ENCODE measurements at regions not wholly inside any gene's neighbourhood (a gene's known extent, or its start where the extent isn't known, plus 50 kb on each side); places are given as distances from the start of the nearest gene placed in this dataset.
A peak's percentile ranks its signal among the peaks of the same experiment; 100 is the strongest.
"Not testable (repeated sequence)": the region's sequence is repeated elsewhere in the genome, so short reads cannot be mapped to it uniquely, and the experiment has no call there.

GRCh38 chr1:83239568-83239967, 759.4 kb downstream of the TTLL7 start:
- POLR2A ChIA-PET; H3K27me3 Mint-ChIP-seq (ENCODE audit: low read depth); H3K36me3 Mint-ChIP-seq; CTCF ChIA-PET; H3K9me3 Mint-ChIP-seq; H3K4me3 Mint-ChIP-seq; H3K27ac Mint-ChIP-seq; H3K4me1 Mint-ChIP-seq; DNase-seq (ENCODE audit: low spot score); ATAC-seq: not testable (repeated sequence)
- TF ChIP-seq HMGA2 (CRISPR knock-in tag; IDR thresholded peaks at IDR 0.05) = peak; percentile 92

GRCh38 chr1:83238654-83239053, 760.3 kb downstream of the TTLL7 start:
- H3K9me3 Mint-ChIP-seq; POLR2A ChIA-PET; H3K4me3 Mint-ChIP-seq; H3K27me3 Mint-ChIP-seq (ENCODE audit: low read depth); ATAC-seq; DNase-seq (ENCODE audit: low spot score); H3K27ac Mint-ChIP-seq; CTCF ChIA-PET; H3K4me1 Mint-ChIP-seq: not testable (repeated sequence)
- H3K36me3 Mint-ChIP-seq = peaks cover 12% of the 10 kb centered on the region

GRCh38 chr1:83219788-83220187, 779.1 kb downstream of the TTLL7 start:
- CTCF ChIA-PET; H3K27ac Mint-ChIP-seq; DNase-seq (ENCODE audit: low spot score); H3K36me3 Mint-ChIP-seq; ATAC-seq; H3K9me3 Mint-ChIP-seq; H3K4me3 Mint-ChIP-seq; POLR2A ChIA-PET; H3K27me3 Mint-ChIP-seq (ENCODE audit: low read depth): not testable (repeated sequence)
- peaks cover 33% of the 10 kb centered on the region for H3K4me1 Mint-ChIP-seq

GRCh38 chr1:83218036-83218716, 780.8 kb downstream of the TTLL7 start:
- Mint-ChIP-seq H3K27ac (peak overlapping the region; percentile 86), H3K4me1 (peaks cover 46% of the 10 kb centered on the region)
- H3K9me3 Mint-ChIP-seq; CTCF ChIA-PET; DNase-seq (ENCODE audit: low spot score); H3K36me3 Mint-ChIP-seq; H3K27me3 Mint-ChIP-seq (ENCODE audit: low read depth); H3K4me3 Mint-ChIP-seq; POLR2A ChIA-PET: not testable (repeated sequence)
- peak; percentile 64 for ATAC-seq

- H3K4me3 Mint-ChIP-seq; H3K27me3 Mint-ChIP-seq (ENCODE audit: low read depth); H3K27ac Mint-ChIP-seq; H3K36me3 Mint-ChIP-seq; H3K9me3 Mint-ChIP-seq; CTCF ChIA-PET; POLR2A ChIA-PET; DNase-seq (ENCODE audit: low spot score); ATAC-seq: not testable (repeated sequence)
- peaks cover 54% of the 10 kb centered on the region for H3K4me1 Mint-ChIP-seq
These were observed 784.6 kb downstream of the TTLL7 start for GRCh38 chr1:83214317-83214716.

- peaks cover 53% of the 10 kb centered on the region for H3K4me1 Mint-ChIP-seq
- CTCF ChIA-PET; H3K9me3 Mint-ChIP-seq; DNase-seq (ENCODE audit: low spot score); H3K27ac Mint-ChIP-seq; H3K36me3 Mint-ChIP-seq; H3K27me3 Mint-ChIP-seq (ENCODE audit: low read depth); H3K4me3 Mint-ChIP-seq; POLR2A ChIA-PET; ATAC-seq: not testable (repeated sequence)
These were observed 785.3 kb downstream of the TTLL7 start for GRCh38 chr1:83213648-83214047.

GRCh38 chr1:83212033-83212432, 786.9 kb downstream of the TTLL7 start:
- H3K4me3 Mint-ChIP-seq; DNase-seq (ENCODE audit: low spot score); H3K27me3 Mint-ChIP-seq (ENCODE audit: low read depth); POLR2A ChIA-PET; ATAC-seq; H3K9me3 Mint-ChIP-seq; CTCF ChIA-PET; H3K36me3 Mint-ChIP-seq; H3K27ac Mint-ChIP-seq: not testable (repeated sequence)
- peaks cover 53% of the 10 kb centered on the region for H3K4me1 Mint-ChIP-seq

- H3K9me3 Mint-ChIP-seq; CTCF ChIA-PET; H3K27me3 Mint-ChIP-seq (ENCODE audit: low read depth); H3K36me3 Mint-ChIP-seq; POLR2A ChIA-PET: not testable (repeated sequence)
- Mint-ChIP-seq H3K4me1 (peaks cover 35% of the 10 kb centered on the region), H3K27ac (peak overlapping the region; percentile 79), H3K4me3 (peak overlapping the region; percentile 8; the same call in 1 of the 2 replicates)
- peak; percentile 90 for ATAC-seq
- DNase-seq (ENCODE audit: low spot score) = peak; percentile 48
These were observed 790.4 kb downstream of the TTLL7 start for GRCh38 chr1:83208540-83208939.

- H3K4me3 Mint-ChIP-seq; H3K27ac Mint-ChIP-seq; ATAC-seq; H3K27me3 Mint-ChIP-seq (ENCODE audit: low read depth); H3K36me3 Mint-ChIP-seq; DNase-seq (ENCODE audit: low spot score); POLR2A ChIA-PET; CTCF ChIA-PET; H3K4me1 Mint-ChIP-seq; H3K9me3 Mint-ChIP-seq: not testable (repeated sequence)
These were observed 804.3 kb downstream of the TTLL7 start for GRCh38 chr1:83194610-83195009.

- peak overlapping the region; percentile 98 for H3K27ac Mint-ChIP-seq
- CTCF ChIA-PET; POLR2A ChIA-PET; H3K36me3 Mint-ChIP-seq; H3K27me3 Mint-ChIP-seq (ENCODE audit: low read depth); H3K9me3 Mint-ChIP-seq: not testable (repeated sequence)
- H3K4me3 Mint-ChIP-seq = peak overlapping the region; percentile 95
- peaks cover 16% of the 10 kb centered on the region for H3K4me1 Mint-ChIP-seq
- peak; percentile 24 for DNase-seq (ENCODE audit: low spot score)
- ATAC-seq = peak; percentile 46
These were observed 816.8 kb downstream of the TTLL7 start for GRCh38 chr1:83182033-83182728.

GRCh38 chr1:83180621-83181020, 818.3 kb downstream of the TTLL7 start:
- CTCF ChIA-PET; H3K27ac Mint-ChIP-seq; POLR2A ChIA-PET; DNase-seq (ENCODE audit: low spot score); H3K9me3 Mint-ChIP-seq; H3K36me3 Mint-ChIP-seq; H3K27me3 Mint-ChIP-seq (ENCODE audit: low read depth): not testable (repeated sequence)
- peak; percentile 32; the same call in 1 of the 2 replicates for ATAC-seq
- Mint-ChIP-seq H3K4me1 (peaks cover 16% of the 10 kb centered on the region), H3K4me3 (peak overlapping the region; percentile 27; the same call in 1 of the 2 replicates)

- H3K27ac Mint-ChIP-seq; H3K4me1 Mint-ChIP-seq; DNase-seq (ENCODE audit: low spot score): not testable (repeated sequence)
These were observed 831.3 kb downstream of the TTLL7 start for GRCh38 chr1:83167634-83168033.

More at GRCh38 chr1:83167634-83168033, 831.3 kb downstream of the TTLL7 start:
- peaks cover 21% of the 10 kb centered on the region for H3K9me3 Mint-ChIP-seq
- H3K4me3 Mint-ChIP-seq; POLR2A ChIA-PET; ATAC-seq; CTCF ChIA-PET; H3K27me3 Mint-ChIP-seq (ENCODE audit: low read depth): not testable (repeated sequence)
- peaks cover 25% of the 10 kb centered on the region for H3K36me3 Mint-ChIP-seq
